ENCODE measurements at regions not wholly inside any gene's neighbourhood (a gene's known extent, or its start where the extent isn't known, plus 50 kb on each side); places are given as distances from the start of the nearest gene placed in this dataset.

- TF ChIP-seq CTCF (IDR thresholded peaks at IDR 0.05; ENCODE audit: low read depth, low read length) = no peak
- H3K4me3 ChIP-seq (ENCODE audit: low read depth, low read length) = no peak overlapping the region
Measured at GRCh38 chr5:57676222-57677098, 193.8 kb upstream of the ACTBL2 start.

DNA sequence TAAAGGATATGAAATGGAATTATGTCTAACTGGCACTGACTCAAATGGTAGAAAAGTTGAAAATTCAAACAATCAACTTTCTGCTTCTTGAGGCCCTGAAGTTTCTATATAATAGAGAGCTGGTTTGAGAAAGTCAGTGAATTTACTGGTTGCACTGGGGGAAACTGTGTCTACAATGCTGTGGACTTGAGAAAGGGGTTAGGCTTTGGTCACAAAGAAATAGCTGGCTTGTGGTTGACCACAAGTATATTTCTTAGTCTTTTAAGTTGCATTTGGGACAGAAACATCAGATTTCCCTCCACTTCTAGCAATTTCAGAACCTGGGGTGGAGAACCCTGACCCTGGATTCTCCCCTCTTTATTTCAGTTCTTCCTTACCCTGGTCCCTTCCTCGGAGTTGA lies 192.6 kb upstream of the ACTBL2 start:
- H3K4me3 ChIP-seq (ENCODE audit: low read depth, low read length) = no peak overlapping the region
- no peak for TF ChIP-seq CTCF (IDR thresholded peaks at IDR 0.05; ENCODE audit: low read depth, low read length)

- no peak for TF ChIP-seq CTCF (IDR thresholded peaks at IDR 0.05; ENCODE audit: low read depth, low read length)
- no peak overlapping the region for H3K4me3 ChIP-seq (ENCODE audit: low read depth, low read length)
Measured at GRCh38 chr5:57671371-57671770, 188.8 kb upstream of the ACTBL2 start.

GRCh38 chr5:57666582-57666981 lies 184.0 kb upstream of the ACTBL2 start:
- TF ChIP-seq CTCF (IDR thresholded peaks at IDR 0.05; ENCODE audit: low read depth, low read length) = no peak
- H3K4me3 ChIP-seq (ENCODE audit: low read depth, low read length) = no peak overlapping the region

DNA sequence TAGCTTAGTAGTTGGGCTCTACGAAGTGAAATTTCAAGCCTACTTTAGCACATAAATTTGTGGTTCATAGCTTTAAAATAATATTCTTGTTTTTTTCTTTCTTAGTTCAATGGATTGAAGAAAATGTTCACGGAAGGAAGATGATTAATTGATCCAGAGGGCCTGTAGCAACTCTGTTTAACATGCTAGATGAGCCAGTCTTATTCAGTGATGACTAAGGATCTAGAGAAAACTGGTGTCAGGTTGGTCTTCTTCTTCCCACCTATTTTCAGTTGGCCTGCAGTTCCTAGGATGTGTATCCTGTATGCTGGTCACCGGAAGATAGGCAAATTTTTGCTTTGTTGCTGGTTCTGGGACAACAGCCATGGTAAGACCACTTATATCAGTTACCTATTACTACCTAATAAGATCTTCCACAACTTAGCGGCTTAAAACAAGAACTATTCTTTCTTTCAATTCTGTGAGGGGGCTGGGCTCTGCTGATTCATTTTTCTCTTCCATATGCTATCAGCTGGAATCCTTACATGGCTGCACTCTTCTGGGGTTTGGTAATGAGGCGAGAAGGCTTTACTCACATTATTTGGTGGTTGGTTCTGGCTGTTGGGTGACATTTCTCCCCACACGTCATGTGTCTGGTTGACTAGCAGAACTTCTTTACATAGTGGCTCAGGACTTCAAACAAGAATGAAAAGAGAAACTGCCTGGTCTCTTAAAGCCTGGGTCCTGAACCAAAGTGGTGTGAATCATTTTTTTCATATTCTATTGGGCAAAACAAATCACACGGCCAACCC lies 182.7 kb upstream of the ACTBL2 start:
- TF ChIP-seq CTCF (IDR thresholded peaks at IDR 0.05; ENCODE audit: low read depth, low read length) = no peak
- H3K4me3 ChIP-seq (ENCODE audit: low read depth, low read length) = no peak overlapping the region

GRCh38 chr5:57664700-57665099 lies 182.1 kb upstream of the ACTBL2 start:
- no peak for TF ChIP-seq CTCF (IDR thresholded peaks at IDR 0.05; ENCODE audit: low read depth, low read length)
- H3K4me3 ChIP-seq (ENCODE audit: low read depth, low read length) = no peak overlapping the region

DNA sequence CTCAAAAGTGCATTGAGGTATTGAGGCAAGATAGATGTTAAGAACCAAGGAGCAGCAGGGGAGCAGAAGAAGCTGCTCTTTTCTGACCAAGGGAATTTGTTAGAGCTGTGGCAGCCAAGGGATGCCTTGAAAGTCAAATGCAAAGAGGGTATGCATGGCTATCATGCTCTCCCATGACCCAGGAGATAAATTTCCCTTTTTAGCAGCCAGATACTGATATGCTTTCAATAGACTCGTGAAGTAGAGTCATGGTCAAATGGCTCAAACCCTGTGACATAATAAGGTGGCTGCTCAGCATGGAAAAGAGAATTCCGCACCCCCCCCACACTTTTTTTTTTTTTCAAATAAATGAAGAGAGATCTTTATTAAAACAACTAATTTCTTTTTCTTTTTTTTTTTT lies 180.9 kb upstream of the ACTBL2 start:
- no peak for TF ChIP-seq CTCF (IDR thresholded peaks at IDR 0.05; ENCODE audit: low read depth, low read length)
- H3K4me3 ChIP-seq (ENCODE audit: low read depth, low read length) = no peak overlapping the region
